ENCODE measurements at regions not wholly inside any gene's neighbourhood (a gene's known extent, or its start where the extent isn't known, plus 50 kb on each side); places are given as distances from the start of the nearest gene placed in this dataset.

GRCh38 chrX:43586830-43587229 is 69.3 kb upstream of the MAOA start:
- no peak overlapping the region for H3K4me2 ChIP-seq (ENCODE audit: insufficient read depth, low read length)
- H2AFZ ChIP-seq (ENCODE audit: low read depth, low read length): no peak overlapping the region
- no peak overlapping the region for H3K9ac ChIP-seq (ENCODE audit: low read depth, low read length)
- no peak for TF ChIP-seq EZH2 (IDR thresholded peaks at IDR 0.05; ENCODE audit: borderline replicate concordance, low read depth, low read length, severe bottlenecking)
- TF ChIP-seq CTCF (IDR thresholded peaks at IDR 0.05; ENCODE audit: borderline replicate concordance, extremely low read depth, low read length, poor library complexity, severe bottlenecking): no peak
- DNase-seq (no peak), ATAC-seq (ENCODE audit: insufficient read depth, low read depth) (no peak)
- H3K79me2 ChIP-seq (ENCODE audit: insufficient read depth, low read length): no peaks in the 10 kb centered on the region
- no peaks in the 10 kb centered on the region for H3K4me1 ChIP-seq (ENCODE audit: insufficient read depth, low read length)
- H3K27ac ChIP-seq (ENCODE audit: low read length): no peak overlapping the region
- no peaks in the 10 kb centered on the region for H3K9me3 ChIP-seq (ENCODE audit: insufficient read depth, low read length, severe bottlenecking)
- no peak overlapping the region for H3K4me3 ChIP-seq (ENCODE audit: low read depth in 1 of 2, low read length in 2 of 2)
- H4K20me1 ChIP-seq (ENCODE audit: insufficient read depth, low read length): no peaks in the 10 kb centered on the region
- H3K27me3 ChIP-seq (ENCODE audit: insufficient read depth, low read length, poor library complexity): no peaks in the 10 kb centered on the region
- H3K36me3 ChIP-seq (ENCODE audit: insufficient read depth, low read length): no peaks in the 10 kb centered on the region

GRCh38 chrX:43589735-43590134 is 66.4 kb upstream of the MAOA start:
- ATAC-seq (ENCODE audit: insufficient read depth, low read depth): no peak
- Histone ChIP-seq H3K4me1 (ENCODE audit: insufficient read depth, low read length) (no peaks in the 10 kb centered on the region), H3K36me3 (ENCODE audit: insufficient read depth, low read length) (no peaks in the 10 kb centered on the region), H3K79me2 (ENCODE audit: insufficient read depth, low read length) (no peaks in the 10 kb centered on the region), H3K4me3 (ENCODE audit: low read depth in 1 of 2, low read length in 2 of 2) (no peak overlapping the region), H3K4me2 (ENCODE audit: insufficient read depth, low read length) (no peak overlapping the region), H4K20me1 (ENCODE audit: insufficient read depth, low read length) (no peaks in the 10 kb centered on the region), H3K27ac (ENCODE audit: low read length) (no peak overlapping the region), H3K9me3 (ENCODE audit: insufficient read depth, low read length, severe bottlenecking) (no peaks in the 10 kb centered on the region), H3K9ac (ENCODE audit: low read depth, low read length) (no peak overlapping the region), H3K27me3 (ENCODE audit: insufficient read depth, low read length, poor library complexity) (no peaks in the 10 kb centered on the region), H2AFZ (ENCODE audit: low read depth, low read length) (no peak overlapping the region)
- no peak for TF ChIP-seq CTCF (IDR thresholded peaks at IDR 0.05; ENCODE audit: borderline replicate concordance, extremely low read depth, low read length, poor library complexity, severe bottlenecking)
- TF ChIP-seq EZH2 (IDR thresholded peaks at IDR 0.05; ENCODE audit: borderline replicate concordance, low read depth, low read length, severe bottlenecking): no peak
- DNase-seq: no peak

- H3K27me3 ChIP-seq (ENCODE audit: insufficient read depth, low read length, poor library complexity): no peaks in the 10 kb centered on the region
- H2AFZ ChIP-seq (ENCODE audit: low read depth, low read length): no peak overlapping the region
- no peaks in the 10 kb centered on the region for H4K20me1 ChIP-seq (ENCODE audit: insufficient read depth, low read length)
- no peaks in the 10 kb centered on the region for H3K36me3 ChIP-seq (ENCODE audit: insufficient read depth, low read length)
- no peak overlapping the region for H3K4me2 ChIP-seq (ENCODE audit: insufficient read depth, low read length)
- H3K9ac ChIP-seq (ENCODE audit: low read depth, low read length): no peak overlapping the region
- H3K79me2 ChIP-seq (ENCODE audit: insufficient read depth, low read length): no peaks in the 10 kb centered on the region
- TF ChIP-seq CTCF (IDR thresholded peaks at IDR 0.05; ENCODE audit: borderline replicate concordance, extremely low read depth, low read length, poor library complexity, severe bottlenecking) (no peak), EZH2 (IDR thresholded peaks at IDR 0.05; ENCODE audit: borderline replicate concordance, low read depth, low read length, severe bottlenecking) (no peak)
- H3K9me3 ChIP-seq (ENCODE audit: insufficient read depth, low read length, severe bottlenecking): no peaks in the 10 kb centered on the region
- DNase-seq: no peak
- H3K27ac ChIP-seq (ENCODE audit: low read length): no peak overlapping the region
- no peak for ATAC-seq (ENCODE audit: insufficient read depth, low read depth)
- H3K4me1 ChIP-seq (ENCODE audit: insufficient read depth, low read length): no peaks in the 10 kb centered on the region
- no peak overlapping the region for H3K4me3 ChIP-seq (ENCODE audit: low read depth in 1 of 2, low read length in 2 of 2)
These were observed 65.9 kb upstream of the MAOA start for GRCh38 chrX:43590150-43590549.

GRCh38 chrX:43592597-43592996 is 63.5 kb upstream of the MAOA start:
- no peak for ATAC-seq (ENCODE audit: insufficient read depth, low read depth)
- DNase-seq: no peak
- Histone ChIP-seq H3K36me3 (ENCODE audit: insufficient read depth, low read length) (no peaks in the 10 kb centered on the region), H2AFZ (ENCODE audit: low read depth, low read length) (no peak overlapping the region), H3K4me1 (ENCODE audit: insufficient read depth, low read length) (no peaks in the 10 kb centered on the region; the same call in 1 of the 2 replicates), H3K27ac (ENCODE audit: low read length) (no peak overlapping the region), H3K4me3 (ENCODE audit: low read depth in 1 of 2, low read length in 2 of 2) (no peak overlapping the region), H3K4me2 (ENCODE audit: insufficient read depth, low read length) (no peak overlapping the region), H3K79me2 (ENCODE audit: insufficient read depth, low read length) (no peaks in the 10 kb centered on the region), H3K9me3 (ENCODE audit: insufficient read depth, low read length, severe bottlenecking) (no peaks in the 10 kb centered on the region), H3K9ac (ENCODE audit: low read depth, low read length) (no peak overlapping the region), H4K20me1 (ENCODE audit: insufficient read depth, low read length) (no peaks in the 10 kb centered on the region), H3K27me3 (ENCODE audit: insufficient read depth, low read length, poor library complexity) (no peaks in the 10 kb centered on the region)
- no peak for TF ChIP-seq CTCF (IDR thresholded peaks at IDR 0.05; ENCODE audit: borderline replicate concordance, extremely low read depth, low read length, poor library complexity, severe bottlenecking)
- no peak for TF ChIP-seq EZH2 (IDR thresholded peaks at IDR 0.05; ENCODE audit: borderline replicate concordance, low read depth, low read length, severe bottlenecking)
